Activated CD8-positive, alpha-beta memory T cell treated with anti-CD3 and anti-CD28 coated beads, Interleukin-2, amount 10 ng/mL, durations not matched to agents 7 days and 5 days (primary cell): ENCODE measurements at regions not wholly inside any gene's neighbourhood (a gene's known extent, or its start where the extent isn't known, plus 50 kb on each side); places are given as distances from the start of the nearest gene placed in this dataset.
"Not testable (repeated sequence)": the region's sequence is repeated elsewhere in the genome, so short reads cannot be mapped to it uniquely, and the experiment has no call there.

Experiments used
- ATAC-seq: fragments of 150-1000 bp; cut with Tn5 transposase; one replicate; pipeline ENCODE4 v1.10.0; 2021; ENCODE audit warnings: moderate library complexity
- CTCF ChIA-PET: fragments of 350-600 bp; sonication (Branson Sonifier 250); formaldehyde crosslinking; loops from one replicate; lab custom pipeline; 2021; ENCODE audit warnings: antibody characterized with exemption; lab: Charles Lee
- DNase-seq: peaks from one replicate; pipeline ENCODE4 v3.0.0-alpha.2; 2020
- H3K27ac Mint-ChIP-seq: one replicate; pipeline ENCODE4 v1.8.0; 2021; ENCODE audit warnings: mild to moderate bottlenecking, mixed read lengths
- H3K27me3 Mint-ChIP-seq: one replicate; pipeline ENCODE4 v1.8.0; 2021; ENCODE audit warnings: mixed read lengths
- H3K36me3 Mint-ChIP-seq: one replicate; pipeline ENCODE4 v1.8.0; 2021; ENCODE audit warnings: mild to moderate bottlenecking, mixed read lengths
- H3K4me1 Mint-ChIP-seq: one replicate; pipeline ENCODE4 v1.8.0; 2021; ENCODE audit warnings: mixed read lengths
- H3K4me3 Mint-ChIP-seq: one replicate; pipeline ENCODE4 v1.8.0; 2021; ENCODE audit warnings: mild to moderate bottlenecking, moderate library complexity, mixed read lengths
- H3K9me3 Mint-ChIP-seq: one replicate; pipeline ENCODE4 v1.8.0; 2022; ENCODE audit warnings: low read depth, mixed read lengths

DNA sequence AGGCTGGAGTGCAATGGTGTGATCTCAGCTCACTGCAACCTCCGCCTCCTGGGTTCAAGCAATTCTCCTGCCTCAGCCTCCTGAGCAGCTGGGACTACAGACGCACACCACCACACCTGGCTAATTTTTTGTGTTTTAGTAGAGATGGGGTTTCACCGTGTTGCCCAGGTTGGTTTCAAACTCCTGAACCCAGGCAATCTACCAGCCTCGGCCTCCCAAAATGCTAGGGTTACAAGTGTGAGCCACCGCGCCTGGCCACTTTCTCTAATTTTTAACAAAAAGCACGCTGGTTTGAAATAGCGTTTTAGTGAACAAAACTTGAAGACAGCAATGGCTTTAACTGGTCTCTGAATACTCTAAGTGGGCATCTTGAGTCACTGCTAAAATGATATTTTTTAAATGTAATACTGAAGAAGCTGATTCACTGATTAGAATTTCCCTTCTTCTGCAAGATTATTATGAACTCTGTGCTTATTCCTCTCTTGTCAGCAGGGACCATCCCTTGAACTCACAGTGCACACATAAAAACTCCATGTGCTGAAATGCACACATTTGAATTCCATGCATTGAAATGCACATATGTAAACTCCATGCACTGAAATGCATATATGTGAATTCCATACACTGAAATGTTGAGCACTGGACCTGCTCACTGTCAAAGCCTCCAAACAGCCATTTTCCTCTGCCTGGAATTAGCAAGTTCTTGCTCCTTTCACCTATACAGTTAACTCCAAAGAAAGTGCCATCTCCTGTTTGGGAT lies 1411.5 kb upstream of the ACVR2A start:
- DNase-seq (no peak), ATAC-seq (no peak)
- no peaks in the 10 kb centered on the region for H3K4me1 Mint-ChIP-seq
- no peak overlapping the region for H3K4me3 Mint-ChIP-seq
- H3K27me3 Mint-ChIP-seq, result no peaks in the 10 kb centered on the region
- CTCF ChIA-PET, result no interaction called here
- H3K27ac Mint-ChIP-seq, result no peak overlapping the region
- no peaks in the 10 kb centered on the region for H3K36me3 Mint-ChIP-seq
- H3K9me3 Mint-ChIP-seq, result no peaks in the 10 kb centered on the region

DNA sequence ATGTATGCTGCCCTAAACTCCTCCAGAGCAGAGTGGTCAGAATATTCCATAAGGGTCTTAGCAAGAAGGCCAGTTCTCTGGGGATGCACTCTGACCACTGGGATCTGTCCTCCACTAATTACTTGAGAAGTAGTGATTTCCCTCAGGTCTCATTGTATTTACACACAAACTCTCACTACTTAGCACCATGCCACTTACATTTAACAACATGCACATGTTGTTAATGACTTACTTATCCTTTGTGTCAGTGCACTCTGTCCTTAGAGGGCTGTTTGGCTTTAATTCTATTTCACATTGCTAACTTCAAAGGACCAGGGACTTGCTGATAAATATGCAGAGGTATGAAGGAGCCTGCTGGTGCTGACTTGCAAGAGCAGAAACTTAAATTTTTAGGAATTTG lies 1415.5 kb upstream of the ACVR2A start:
- Mint-ChIP-seq H3K27me3 (no peaks in the 10 kb centered on the region), H3K27ac (no peak overlapping the region), H3K9me3 (no peaks in the 10 kb centered on the region), H3K4me3 (no peak overlapping the region), H3K36me3 (no peaks in the 10 kb centered on the region), H3K4me1 (no peaks in the 10 kb centered on the region)
- ATAC-seq, result no peak
- CTCF ChIA-PET, result no interaction called here
- no peak for DNase-seq

DNA sequence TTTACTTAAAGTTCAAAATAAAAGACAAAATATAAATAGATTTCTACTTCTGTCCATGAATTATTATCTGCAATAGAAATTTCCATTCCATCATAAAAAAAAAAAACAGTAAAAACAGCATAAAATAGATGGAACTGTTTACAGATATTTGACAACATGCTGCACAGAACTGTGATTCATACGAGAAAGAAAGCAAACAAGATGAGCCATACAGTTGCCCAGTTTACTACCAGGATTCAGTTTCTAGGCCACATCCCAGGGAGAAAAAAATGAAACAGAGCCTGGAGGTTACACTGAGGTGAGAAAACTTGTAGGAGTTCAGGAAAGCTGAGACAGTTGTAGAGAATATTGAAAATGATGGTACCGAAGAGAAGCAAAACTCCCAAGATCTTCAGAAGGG lies 1426.9 kb upstream of the ACVR2A start:
- Mint-ChIP-seq H3K4me1 (no peaks in the 10 kb centered on the region), H3K4me3 (no peak overlapping the region), H3K27ac (no peak overlapping the region), H3K36me3 (no peaks in the 10 kb centered on the region), H3K27me3 (no peaks in the 10 kb centered on the region), H3K9me3 (peaks cover 2% of the 10 kb centered on the region)
- DNase-seq (no peak), ATAC-seq (no peak)
- CTCF ChIA-PET, result no interaction called here

DNA sequence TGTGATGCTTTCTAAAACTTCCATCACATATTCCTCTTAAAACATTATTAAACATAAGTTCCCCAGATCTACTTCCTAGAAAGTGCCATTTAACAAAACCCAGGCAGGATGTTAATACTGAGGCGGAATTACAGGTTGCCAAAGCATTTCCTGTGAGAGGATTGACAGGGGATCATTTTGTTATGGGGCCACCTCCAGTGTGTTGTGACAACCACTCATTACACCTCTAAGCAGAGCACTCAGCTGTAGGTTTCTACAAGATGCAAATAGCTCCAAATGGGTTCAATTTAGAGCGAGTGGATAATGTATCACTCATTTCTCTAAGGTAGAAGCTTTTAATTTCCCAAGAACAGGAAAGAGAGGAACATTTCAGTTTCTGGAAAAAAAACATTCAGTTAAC lies 1429.5 kb upstream of the ACVR2A start:
- H3K36me3 Mint-ChIP-seq, result no peaks in the 10 kb centered on the region
- DNase-seq (no peak), ATAC-seq (no peak)
- H3K4me3 Mint-ChIP-seq, result no peak overlapping the region
- no peaks in the 10 kb centered on the region for H3K27me3 Mint-ChIP-seq
- CTCF ChIA-PET, result no interaction called here
- H3K4me1 Mint-ChIP-seq, result no peaks in the 10 kb centered on the region
- peaks cover 2% of the 10 kb centered on the region for H3K9me3 Mint-ChIP-seq
- no peak overlapping the region for H3K27ac Mint-ChIP-seq

DNA sequence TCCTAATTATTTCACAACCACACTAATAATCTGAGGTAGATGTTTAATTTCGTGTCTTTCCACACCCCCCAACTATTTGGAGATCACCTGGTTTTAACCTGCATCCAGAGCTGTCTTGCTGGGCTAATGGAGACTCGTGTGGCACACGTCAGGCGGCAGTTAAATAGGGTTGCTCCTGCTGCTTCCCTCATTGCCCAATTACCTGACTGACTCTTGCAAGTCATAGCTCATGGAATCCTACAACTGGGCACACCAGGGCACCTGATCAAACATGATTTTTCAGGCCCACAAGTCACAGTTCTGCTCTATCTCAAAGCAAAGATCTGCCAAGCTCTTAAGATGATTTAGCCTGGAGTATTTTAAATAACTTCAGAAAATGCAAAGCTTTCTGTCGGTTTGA lies 1430.4 kb upstream of the ACVR2A start:
- Mint-ChIP-seq H3K4me3 (no peak overlapping the region), H3K27me3 (no peaks in the 10 kb centered on the region), H3K4me1 (no peaks in the 10 kb centered on the region), H3K27ac (no peak overlapping the region), H3K9me3 (no peaks in the 10 kb centered on the region), H3K36me3 (no peaks in the 10 kb centered on the region)
- CTCF ChIA-PET, result no interaction called here
- ATAC-seq (no peak), DNase-seq (no peak)

DNA sequence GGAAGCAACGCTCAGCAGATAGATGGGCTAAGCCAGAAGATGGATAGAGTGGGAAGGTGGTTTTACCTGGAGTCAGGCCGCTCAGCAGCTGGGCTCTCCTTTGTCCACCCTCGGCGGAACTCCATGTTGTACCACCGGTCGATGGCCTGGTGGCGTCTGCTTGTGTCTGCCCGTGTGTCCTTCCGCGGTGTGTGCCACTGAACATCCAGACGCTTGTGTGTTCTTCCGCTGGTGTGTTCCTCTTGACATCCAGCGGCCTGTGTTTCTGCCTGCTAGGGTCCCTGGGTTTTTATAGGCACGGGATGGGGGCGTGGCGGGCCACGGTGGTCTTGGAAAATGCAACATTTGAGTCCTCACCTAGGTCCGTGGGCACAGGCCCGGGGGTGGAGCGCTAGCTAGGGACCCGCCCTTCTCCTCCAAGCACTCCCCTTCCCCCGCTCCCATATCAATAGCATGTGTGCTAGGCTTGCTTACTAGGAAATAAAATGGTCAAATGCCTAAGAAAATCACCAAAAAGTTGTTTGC lies 1431.7 kb upstream of the ACVR2A start:
- Mint-ChIP-seq H3K4me3 (no peak overlapping the region), H3K36me3 (no peaks in the 10 kb centered on the region), H3K27me3 (no peaks in the 10 kb centered on the region), H3K27ac (no peak overlapping the region), H3K9me3 (no peaks in the 10 kb centered on the region), H3K4me1 (no peaks in the 10 kb centered on the region)
- no peak for DNase-seq
- ATAC-seq, result no peak
- CTCF ChIA-PET, result no interaction called here

DNA sequence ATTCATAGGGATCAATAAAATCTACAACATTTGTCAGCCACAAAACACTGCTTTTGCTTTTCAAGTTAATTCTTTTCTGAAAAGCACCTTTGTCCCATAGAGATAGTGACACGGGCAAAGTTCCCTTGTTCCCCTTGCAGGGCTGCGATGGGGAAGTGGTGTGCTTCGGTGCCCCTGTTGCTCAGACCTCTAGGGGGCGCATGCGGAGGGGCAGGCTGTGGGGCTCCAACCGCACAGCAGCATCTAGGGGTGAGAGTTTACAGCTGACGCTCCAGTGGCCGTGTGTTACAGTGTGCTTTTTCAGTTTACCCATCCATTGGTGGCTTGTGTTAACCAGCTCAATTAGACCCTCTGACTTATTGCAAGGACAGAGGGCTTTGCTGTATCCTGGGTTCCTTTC lies 1432.2 kb upstream of the ACVR2A start:
- Mint-ChIP-seq H3K27me3 (no peaks in the 10 kb centered on the region), H3K36me3 (no peaks in the 10 kb centered on the region), H3K4me3 (no peak overlapping the region), H3K4me1 (no peaks in the 10 kb centered on the region), H3K9me3 (no peaks in the 10 kb centered on the region), H3K27ac (no peak overlapping the region)
- CTCF ChIA-PET, result no interaction called here
- ATAC-seq (no peak), DNase-seq (no peak)

DNA sequence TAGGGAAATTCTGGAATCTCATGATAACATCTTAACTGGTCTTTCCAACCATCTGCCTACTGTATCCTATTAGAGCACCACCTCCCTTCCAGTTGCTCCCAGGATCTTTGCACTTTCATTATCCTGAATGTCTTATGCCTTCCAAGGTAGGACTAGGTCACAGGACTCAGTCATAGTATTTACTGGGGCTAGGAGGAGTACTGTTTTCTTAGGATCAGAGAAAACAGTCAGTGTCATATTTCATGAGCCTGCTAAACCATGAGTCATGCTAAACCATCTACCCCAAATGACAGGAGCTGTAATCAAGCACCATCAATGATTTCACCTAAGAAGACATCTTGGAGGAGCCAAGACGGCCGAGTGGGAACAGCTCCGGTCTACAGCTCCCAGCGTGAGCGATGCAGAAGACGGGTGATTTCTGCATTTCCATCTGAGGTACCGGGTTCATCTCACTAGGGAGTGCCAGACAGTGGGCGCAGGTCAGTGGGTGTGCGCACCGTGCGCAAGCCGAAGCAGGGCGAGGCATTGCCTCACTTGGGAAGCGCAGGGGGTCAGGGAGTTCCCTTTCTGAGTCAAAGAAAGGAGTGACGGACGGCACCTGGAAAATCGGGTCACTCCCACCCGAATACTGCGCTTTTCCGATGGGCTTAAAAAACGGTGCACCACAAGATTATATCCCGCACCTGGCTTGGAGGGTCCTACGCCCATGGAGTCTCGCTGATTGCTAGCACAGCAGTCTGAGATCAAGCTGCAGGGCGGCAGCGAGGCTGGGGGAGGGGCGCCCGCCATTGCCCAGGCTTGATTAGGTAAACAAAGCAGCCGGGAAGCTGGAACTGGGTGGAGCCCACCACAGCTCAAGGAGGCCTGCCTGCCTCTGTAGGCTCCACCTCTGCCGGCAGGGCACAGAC lies 1439.2 kb upstream of the ACVR2A start:
- CTCF ChIA-PET, H3K27me3 Mint-ChIP-seq, ATAC-seq, H3K36me3 Mint-ChIP-seq, DNase-seq, H3K4me3 Mint-ChIP-seq, H3K27ac Mint-ChIP-seq, H3K4me1 Mint-ChIP-seq: not testable (repeated sequence)
- peaks cover 17% of the 10 kb centered on the region for H3K9me3 Mint-ChIP-seq

DNA sequence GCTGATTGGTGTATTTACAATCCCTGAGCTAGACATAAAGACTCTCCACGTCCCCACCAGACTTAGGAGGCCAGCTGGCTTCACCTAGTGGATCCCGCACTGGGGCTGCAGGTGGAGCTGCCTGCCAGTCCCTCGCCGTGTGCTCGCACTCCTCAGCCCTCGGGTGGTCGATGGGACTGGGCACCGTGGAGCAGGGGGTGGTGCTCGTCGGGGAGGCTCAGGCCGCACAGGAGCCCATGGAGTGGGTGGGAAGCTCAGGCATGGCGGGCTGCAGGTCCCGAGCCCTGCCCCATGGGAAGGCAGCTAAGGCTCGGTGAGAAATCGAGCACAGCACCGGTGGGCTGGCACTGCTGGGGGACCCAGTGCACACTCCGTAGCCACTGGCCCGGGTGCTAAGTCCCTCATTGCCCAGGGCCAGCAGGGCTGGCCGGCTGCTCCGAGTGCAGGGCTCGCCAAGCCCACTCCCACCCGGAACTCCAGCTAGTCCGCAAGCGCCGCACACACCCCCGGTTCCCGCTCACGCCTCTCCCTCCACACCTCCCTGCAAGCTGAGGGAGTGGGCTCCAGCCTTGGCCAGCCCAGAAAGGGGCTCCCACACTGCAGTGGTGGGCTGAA lies 1441.2 kb upstream of the ACVR2A start:
- H3K36me3 Mint-ChIP-seq, H3K4me1 Mint-ChIP-seq, H3K4me3 Mint-ChIP-seq, CTCF ChIA-PET, ATAC-seq, DNase-seq, H3K27ac Mint-ChIP-seq, H3K27me3 Mint-ChIP-seq: not testable (repeated sequence)
- H3K9me3 Mint-ChIP-seq, result peaks cover 17% of the 10 kb centered on the region

DNA sequence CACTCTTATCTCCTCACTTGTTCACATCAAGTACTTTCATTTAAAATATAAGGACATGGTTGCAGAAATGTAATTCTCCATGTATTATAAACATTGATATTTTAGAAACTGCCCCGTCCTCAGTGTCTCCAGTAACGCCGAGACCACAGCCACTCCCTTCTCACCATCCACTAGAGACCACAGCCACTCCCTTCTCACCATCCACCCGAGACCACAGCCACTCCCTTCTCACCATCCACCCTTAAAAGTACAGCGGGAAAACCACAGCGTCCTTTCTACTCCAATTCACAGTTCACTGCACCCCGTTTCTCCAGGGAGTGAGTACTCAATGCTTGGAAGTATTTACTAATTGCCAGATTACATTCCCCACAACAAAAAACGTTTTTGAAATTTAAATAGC lies 1452.2 kb upstream of the ACVR2A start:
- Mint-ChIP-seq H3K9me3 (peaks cover 2% of the 10 kb centered on the region), H3K4me3 (no peak overlapping the region), H3K36me3 (no peaks in the 10 kb centered on the region), H3K27me3 (no peaks in the 10 kb centered on the region), H3K27ac (no peak overlapping the region), H3K4me1 (no peaks in the 10 kb centered on the region)
- ATAC-seq (no peak), DNase-seq (no peak)
- CTCF ChIA-PET, result no interaction called here

DNA sequence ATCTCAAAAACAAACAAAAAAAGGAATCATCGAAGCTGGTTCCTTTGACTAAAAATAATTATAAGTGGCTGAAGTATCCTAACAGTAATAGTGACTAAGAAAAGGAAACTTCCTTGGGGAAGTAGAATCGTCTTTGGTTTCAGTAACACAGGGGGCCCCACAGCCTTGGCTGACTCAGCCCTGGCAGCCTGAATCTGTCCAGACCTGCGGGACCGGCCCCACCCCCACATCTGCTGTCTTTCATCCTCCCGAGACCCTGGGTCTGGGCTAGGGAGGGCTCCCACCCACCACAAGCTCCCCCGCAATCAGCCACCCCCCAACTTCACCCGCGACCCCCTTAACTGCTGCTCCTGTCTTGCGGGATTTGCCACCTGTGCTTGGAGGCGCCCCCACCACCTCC lies 1452.6 kb upstream of the ACVR2A start:
- DNase-seq (no peak), ATAC-seq (no peak)
- Mint-ChIP-seq H3K4me3 (no peak overlapping the region), H3K36me3 (no peaks in the 10 kb centered on the region), H3K27me3 (no peaks in the 10 kb centered on the region), H3K27ac (no peak overlapping the region), H3K4me1 (no peaks in the 10 kb centered on the region), H3K9me3 (peaks cover 2% of the 10 kb centered on the region)
- CTCF ChIA-PET, result no interaction called here

DNA sequence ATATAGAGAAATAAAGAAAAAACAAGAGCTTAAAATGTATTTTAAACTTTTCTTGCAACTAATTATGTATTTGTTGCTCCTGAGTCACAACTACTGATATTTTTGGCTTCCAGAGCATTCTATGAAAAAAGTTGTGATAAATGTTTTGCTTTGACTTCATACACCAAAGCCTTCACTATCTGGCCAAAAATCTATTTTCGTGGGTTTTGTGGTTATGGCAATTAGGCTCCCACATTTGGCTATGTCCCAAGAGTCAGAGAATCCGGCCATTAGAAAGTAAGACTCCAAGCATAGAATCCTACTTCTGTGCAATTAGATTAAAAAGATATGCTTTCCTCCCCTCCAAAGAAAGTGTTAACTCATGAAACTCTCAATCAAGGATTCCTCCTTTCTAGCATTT lies 1456.1 kb upstream of the ACVR2A start:
- no peak overlapping the region for H3K4me3 Mint-ChIP-seq
- no peaks in the 10 kb centered on the region for H3K27me3 Mint-ChIP-seq
- H3K4me1 Mint-ChIP-seq, result no peaks in the 10 kb centered on the region
- H3K36me3 Mint-ChIP-seq, result no peaks in the 10 kb centered on the region
- ATAC-seq (no peak), DNase-seq (no peak)
- peaks cover 4% of the 10 kb centered on the region for H3K9me3 Mint-ChIP-seq
- CTCF ChIA-PET, result no interaction called here
- H3K27ac Mint-ChIP-seq, result no peak overlapping the region

DNA sequence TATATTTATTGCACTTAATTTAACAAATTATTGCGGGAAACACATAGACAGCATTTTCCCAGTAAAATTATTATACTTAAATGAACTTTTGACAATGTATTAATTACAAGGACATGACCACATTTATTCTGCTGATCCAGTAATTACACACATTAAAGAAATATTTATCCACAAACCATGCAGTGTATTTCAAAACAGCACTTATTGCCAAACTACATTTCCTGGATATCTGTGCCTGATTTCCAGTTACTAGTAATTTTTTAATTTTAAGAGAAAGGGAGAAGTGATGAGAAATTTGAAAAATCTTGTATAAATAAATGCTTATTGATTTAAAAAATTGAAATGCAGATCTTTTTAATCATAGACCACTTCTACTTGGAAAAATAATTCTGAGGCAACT lies 1458.7 kb upstream of the ACVR2A start:
- DNase-seq, result no peak
- CTCF ChIA-PET, result no interaction called here
- no peak for ATAC-seq
- Mint-ChIP-seq H3K4me1 (no peaks in the 10 kb centered on the region), H3K27ac (no peak overlapping the region), H3K9me3 (peaks cover 2% of the 10 kb centered on the region), H3K36me3 (no peaks in the 10 kb centered on the region), H3K27me3 (no peaks in the 10 kb centered on the region), H3K4me3 (no peak overlapping the region)
